Mesothelial cell of epicardium (in vitro differentiated cells): ENCODE measurements at regions not wholly inside any gene's neighbourhood (a gene's known extent, or its start where the extent isn't known, plus 50 kb on each side); places are given as distances from the start of the nearest gene placed in this dataset.

Experiments
- DNase-seq, 2 experiments: peaks; one replicate each; pipeline ENCODE4 v3.0.0; 2021; ENCODE audit warnings: low spot score in 2 of 2; ENCODE audit not compliant: unreplicated experiment in 2 of 2
- H3K27ac Mint-ChIP-seq: 2 replicates; pipeline ENCODE4 v1.8.0; 2021; ENCODE audit warnings: mixed read lengths
- H3K27me3 Mint-ChIP-seq: 2 replicates; pipeline ENCODE4 v1.8.0; 2021; ENCODE audit warnings: low read depth, mixed read lengths
- H3K36me3 Mint-ChIP-seq: 2 replicates; pipeline ENCODE4 v1.8.0; 2021; ENCODE audit warnings: mixed read lengths
- H3K4me1 Mint-ChIP-seq: 2 replicates; pipeline ENCODE4 v1.8.0; 2021; ENCODE audit warnings: mixed read lengths
- H3K4me3 Mint-ChIP-seq: 2 replicates; pipeline ENCODE4 v1.8.0; 2021; ENCODE audit warnings: mild to moderate bottlenecking, moderate library complexity, mixed read lengths
- H3K9me3 Mint-ChIP-seq: 2 replicates; pipeline ENCODE4 v1.8.0; 2021; ENCODE audit warnings: mixed read lengths
- TF ChIP-seq, protein P1 (sequence below): fragments of 200-600 bp; sonication (generic); IDR thresholded peaks from one replicate; pipeline ENCODE4 v1.5.0; 2021; ENCODE audit warnings: antibody characterized with exemption; ENCODE audit not compliant: unreplicated experiment

DNA sequence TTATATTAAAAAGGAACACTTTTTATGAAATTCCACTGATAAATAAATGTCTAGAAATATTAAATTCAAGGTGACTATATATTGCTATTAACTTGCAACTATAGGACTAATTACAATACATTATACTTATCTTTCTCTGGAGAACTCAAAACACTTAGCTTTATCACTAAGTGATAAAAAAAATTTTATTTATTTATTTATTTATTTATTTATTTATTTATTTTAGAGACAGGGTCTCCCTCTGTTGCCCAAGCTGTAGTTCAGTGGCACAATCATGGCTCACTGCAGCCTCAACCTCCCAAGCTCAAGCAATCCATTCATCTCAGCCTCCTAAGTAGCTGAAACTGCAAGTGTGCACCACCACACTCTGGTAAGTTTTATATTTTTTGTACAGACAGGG is 451.1 kb downstream of the DSC3 start:
- H3K9me3 Mint-ChIP-seq = peaks cover 3% of the 10 kb centered on the region
- no peak overlapping the region for H3K4me3 Mint-ChIP-seq
- H3K36me3 Mint-ChIP-seq = no peaks in the 10 kb centered on the region
- H3K27me3 Mint-ChIP-seq = no peaks in the 10 kb centered on the region
- no peak overlapping the region for H3K27ac Mint-ChIP-seq
- TF ChIP-seq, protein P1, sequence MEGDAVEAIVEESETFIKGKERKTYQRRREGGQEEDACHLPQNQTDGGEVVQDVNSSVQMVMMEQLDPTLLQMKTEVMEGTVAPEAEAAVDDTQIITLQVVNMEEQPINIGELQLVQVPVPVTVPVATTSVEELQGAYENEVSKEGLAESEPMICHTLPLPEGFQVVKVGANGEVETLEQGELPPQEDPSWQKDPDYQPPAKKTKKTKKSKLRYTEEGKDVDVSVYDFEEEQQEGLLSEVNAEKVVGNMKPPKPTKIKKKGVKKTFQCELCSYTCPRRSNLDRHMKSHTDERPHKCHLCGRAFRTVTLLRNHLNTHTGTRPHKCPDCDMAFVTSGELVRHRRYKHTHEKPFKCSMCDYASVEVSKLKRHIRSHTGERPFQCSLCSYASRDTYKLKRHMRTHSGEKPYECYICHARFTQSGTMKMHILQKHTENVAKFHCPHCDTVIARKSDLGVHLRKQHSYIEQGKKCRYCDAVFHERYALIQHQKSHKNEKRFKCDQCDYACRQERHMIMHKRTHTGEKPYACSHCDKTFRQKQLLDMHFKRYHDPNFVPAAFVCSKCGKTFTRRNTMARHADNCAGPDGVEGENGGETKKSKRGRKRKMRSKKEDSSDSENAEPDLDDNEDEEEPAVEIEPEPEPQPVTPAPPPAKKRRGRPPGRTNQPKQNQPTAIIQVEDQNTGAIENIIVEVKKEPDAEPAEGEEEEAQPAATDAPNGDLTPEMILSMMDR = no peak
- no peak for DNase-seq
- H3K4me1 Mint-ChIP-seq = no peaks in the 10 kb centered on the region

DNA sequence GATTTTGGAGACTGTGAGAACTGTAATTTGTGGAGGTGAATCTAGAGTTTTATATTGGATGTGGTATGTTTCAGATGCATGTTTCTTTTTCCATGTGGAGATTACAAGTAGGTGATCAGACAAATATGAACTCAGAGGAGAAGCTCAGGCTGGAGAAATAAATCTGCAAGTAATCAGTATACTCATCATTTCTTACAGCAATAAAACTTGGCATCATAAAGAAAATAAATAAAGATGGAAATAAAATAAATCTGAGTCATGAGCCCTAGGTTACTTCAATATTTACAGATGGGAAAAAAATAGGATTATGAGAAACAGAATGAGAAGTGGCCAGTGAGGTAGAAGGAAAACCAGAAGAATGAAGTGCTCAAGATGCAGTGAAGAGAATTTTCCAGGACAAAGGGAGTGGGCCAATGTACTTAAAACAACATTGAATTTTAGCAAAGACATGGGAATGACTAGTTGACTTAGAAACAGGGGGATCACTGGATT is 453.8 kb downstream of the DSC3 start:
- H3K27ac Mint-ChIP-seq = no peak overlapping the region
- TF ChIP-seq, protein P1 = no peak
- no peak for DNase-seq

DNA sequence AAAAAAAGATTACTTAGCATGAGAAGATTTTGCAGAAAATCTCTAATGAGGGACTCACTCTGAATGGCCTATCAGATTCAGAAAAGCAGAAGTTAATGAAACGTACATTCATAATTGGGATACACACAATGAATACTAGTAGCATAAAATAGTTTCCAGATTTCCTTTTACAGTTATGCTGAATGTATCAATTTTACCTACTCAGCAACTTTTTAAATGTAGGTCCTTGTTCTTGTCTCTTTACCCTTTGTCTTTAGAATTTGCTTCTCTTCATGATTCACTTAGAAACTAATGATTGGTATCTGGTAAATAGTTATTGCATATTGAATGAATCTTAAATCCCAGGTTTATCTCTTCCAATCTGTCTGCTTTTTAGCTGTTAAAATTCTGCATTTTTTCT is 458.8 kb downstream of the DSC3 start:
- Mint-ChIP-seq H3K4me3 (no peak overlapping the region), H3K27ac (no peak overlapping the region), H3K9me3 (peaks cover 8% of the 10 kb centered on the region), H3K36me3 (no peaks in the 10 kb centered on the region), H3K27me3 (no peaks in the 10 kb centered on the region), H3K4me1 (peaks cover 2% of the 10 kb centered on the region)
- no peak for DNase-seq
- TF ChIP-seq, protein P1 = no peak

More for the DNA sequence above, 453.8 kb downstream of the DSC3 start:
- Mint-ChIP-seq H3K4me3 (no peak overlapping the region), H3K27me3 (no peaks in the 10 kb centered on the region), H3K9me3 (peaks cover 8% of the 10 kb centered on the region), H3K36me3 (no peaks in the 10 kb centered on the region), H3K4me1 (no peaks in the 10 kb centered on the region)

DNA sequence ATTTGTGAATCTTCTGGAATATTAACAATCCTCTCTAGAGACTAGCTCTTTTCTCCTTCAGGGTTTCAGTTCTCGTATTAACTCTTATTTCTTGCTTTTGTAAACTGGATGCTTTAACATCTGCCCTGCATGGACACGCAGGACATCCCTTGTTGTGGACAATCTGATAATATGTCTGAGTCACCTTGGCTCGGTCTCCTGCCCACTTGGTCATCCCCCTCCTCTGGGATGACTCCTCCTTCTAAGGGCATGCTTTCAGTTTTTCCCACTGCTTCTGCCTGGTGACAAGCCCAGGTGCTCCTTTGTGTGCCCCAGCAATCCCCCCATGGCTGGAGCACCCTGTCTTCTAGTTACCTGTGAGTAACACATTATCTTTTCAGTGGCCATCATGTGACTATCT is 460.5 kb downstream of the DSC3 start:
- Mint-ChIP-seq H3K27me3 (no peaks in the 10 kb centered on the region), H3K27ac (no peak overlapping the region), H3K36me3 (no peaks in the 10 kb centered on the region), H3K9me3 (peaks cover 8% of the 10 kb centered on the region), H3K4me1 (peaks cover 2% of the 10 kb centered on the region), H3K4me3 (no peak overlapping the region)
- DNase-seq = no peak
- TF ChIP-seq, protein P1 = no peak

DNA sequence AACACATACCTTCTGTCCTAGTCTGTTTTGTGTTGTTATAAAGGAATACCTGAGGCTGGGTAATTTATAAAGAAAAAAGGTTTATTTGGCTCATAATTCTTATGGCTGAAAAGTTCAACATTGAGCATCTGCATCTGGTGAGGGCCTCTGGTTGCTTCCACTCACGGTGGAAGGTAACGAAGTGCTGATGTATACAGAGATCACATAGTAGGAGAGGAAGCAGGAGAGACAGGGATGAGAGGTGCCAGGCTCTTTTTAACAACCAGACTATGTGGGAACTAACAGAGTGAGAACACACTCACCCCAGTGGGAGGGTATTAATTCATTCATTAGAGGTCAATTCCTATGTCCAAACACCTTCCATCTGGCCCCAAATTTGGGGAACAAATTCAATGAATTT is 463.8 kb downstream of the DSC3 start:
- H3K36me3 Mint-ChIP-seq = no peaks in the 10 kb centered on the region
- no peak overlapping the region for H3K27ac Mint-ChIP-seq
- H3K9me3 Mint-ChIP-seq = no peaks in the 10 kb centered on the region
- TF ChIP-seq, protein P1 = no peak
- H3K27me3 Mint-ChIP-seq = no peaks in the 10 kb centered on the region
- no peak overlapping the region for H3K4me3 Mint-ChIP-seq
- peaks cover 2% of the 10 kb centered on the region for H3K4me1 Mint-ChIP-seq
- DNase-seq = no peak

DNA sequence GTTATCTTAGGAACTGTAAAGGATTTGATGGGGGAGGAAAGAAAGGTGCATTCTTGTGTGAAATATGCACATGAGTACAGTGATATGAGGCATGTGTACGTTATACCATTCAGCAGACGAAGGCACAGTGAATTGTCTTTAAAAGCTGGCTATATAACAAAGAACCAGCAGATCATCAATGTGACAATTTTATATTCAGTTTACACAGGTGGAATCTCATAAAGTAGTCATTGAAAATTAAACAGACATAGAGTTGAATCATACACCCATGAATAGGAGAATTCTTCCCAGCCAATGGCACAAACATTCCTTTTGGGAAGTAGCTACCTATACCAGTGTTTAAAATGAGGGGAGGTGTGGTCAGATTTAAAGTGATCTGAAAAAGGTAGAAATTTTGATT is 470.3 kb downstream of the DSC3 start:
- Mint-ChIP-seq H3K36me3 (no peaks in the 10 kb centered on the region), H3K4me3 (no peak overlapping the region), H3K27me3 (no peaks in the 10 kb centered on the region), H3K27ac (no peak overlapping the region), H3K9me3 (peaks cover 15% of the 10 kb centered on the region), H3K4me1 (peaks cover 3% of the 10 kb centered on the region)
- TF ChIP-seq, protein P1 = no peak
- no peak for DNase-seq
